HCT116 (cell line): ENCODE measurements at regions not wholly inside any gene's neighbourhood (a gene's known extent, or its start where the extent isn't known, plus 50 kb on each side); places are given as distances from the start of the nearest gene placed in this dataset.

ENCODE experiments used
- CEBPB ChIP-seq: IDR thresholded peaks from 2 replicates; pipeline ENCODE4 v1.6.1; 2012; ENCODE audit warnings: low read depth
- POLR2A ChIP-seq: IDR thresholded peaks from 2 replicates; pipeline ENCODE4 v1.7.0; 2011; ENCODE audit warnings: borderline replicate concordance; ENCODE audit not compliant: insufficient read depth, insufficient read length; ENCODE audit errors: extremely low read depth
- TF ChIP-seq, protein P1 (sequence below), 3 experiments: fragments of 200-600 bp in 1 of 3; sonication (generic) in 1 of 3; IDR thresholded peaks in 2 of 3; conservative IDR thresholded peaks in 1 of 3; 2 replicates each; pipeline ENCODE4 v1.5.1; 2012 to 2017; ENCODE audit warnings: low read depth in 2 of 3, low read length in 2 of 3, antibody characterized with exemption in 1 of 3, borderline replicate concordance in 1 of 3, control low read depth in 1 of 3, mild to moderate bottlenecking in 1 of 3, mixed read lengths in 1 of 3, mixed run types in 1 of 3, moderate library complexity in 1 of 3; ENCODE audit not compliant: insufficient read depth in 1 of 3

DNA sequence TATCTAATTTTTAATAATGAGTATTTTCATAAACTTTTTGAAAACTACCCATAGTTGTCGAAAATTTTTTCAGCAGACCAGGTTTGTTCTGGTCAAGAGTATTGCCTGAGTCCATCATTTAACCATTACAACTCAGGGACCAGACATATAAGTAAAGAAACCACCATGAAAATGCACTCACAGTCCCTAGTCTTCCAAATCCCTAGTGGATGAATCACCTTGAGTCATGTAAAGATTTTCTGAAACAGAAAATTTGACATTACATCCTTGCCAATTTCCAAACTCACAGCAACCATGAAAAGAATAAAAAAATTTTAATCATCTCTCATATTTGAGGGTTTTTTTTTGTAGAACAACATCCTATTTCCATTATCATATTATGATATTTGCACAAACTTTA lies 1337.5 kb upstream of the CDH8 start:
- TF ChIP-seq CEBPB (no peak), POLR2A (no peak)
- TF ChIP-seq, protein P1, sequence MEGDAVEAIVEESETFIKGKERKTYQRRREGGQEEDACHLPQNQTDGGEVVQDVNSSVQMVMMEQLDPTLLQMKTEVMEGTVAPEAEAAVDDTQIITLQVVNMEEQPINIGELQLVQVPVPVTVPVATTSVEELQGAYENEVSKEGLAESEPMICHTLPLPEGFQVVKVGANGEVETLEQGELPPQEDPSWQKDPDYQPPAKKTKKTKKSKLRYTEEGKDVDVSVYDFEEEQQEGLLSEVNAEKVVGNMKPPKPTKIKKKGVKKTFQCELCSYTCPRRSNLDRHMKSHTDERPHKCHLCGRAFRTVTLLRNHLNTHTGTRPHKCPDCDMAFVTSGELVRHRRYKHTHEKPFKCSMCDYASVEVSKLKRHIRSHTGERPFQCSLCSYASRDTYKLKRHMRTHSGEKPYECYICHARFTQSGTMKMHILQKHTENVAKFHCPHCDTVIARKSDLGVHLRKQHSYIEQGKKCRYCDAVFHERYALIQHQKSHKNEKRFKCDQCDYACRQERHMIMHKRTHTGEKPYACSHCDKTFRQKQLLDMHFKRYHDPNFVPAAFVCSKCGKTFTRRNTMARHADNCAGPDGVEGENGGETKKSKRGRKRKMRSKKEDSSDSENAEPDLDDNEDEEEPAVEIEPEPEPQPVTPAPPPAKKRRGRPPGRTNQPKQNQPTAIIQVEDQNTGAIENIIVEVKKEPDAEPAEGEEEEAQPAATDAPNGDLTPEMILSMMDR (IDR thresholded peaks at IDR 0.05 in 2 of 3, conservative IDR thresholded peaks at IDR 0.05 in 1 of 3; ENCODE audit: borderline replicate concordance in 1 of 3, insufficient read depth in 1 of 3, low read depth in 2 of 3, low read length in 2 of 3) = no peak
